Tibial nerve (tissue), 4 donors: ENCODE measurements at regions not wholly inside any gene's neighbourhood (a gene's known extent, or its start where the extent isn't known, plus 50 kb on each side); places are given as distances from the start of the nearest gene placed in this dataset.

ENCODE experiments used
- EP300 ChIP-seq, 2 donors: sonication (generic); formaldehyde crosslinking; IDR thresholded peaks; one replicate each; pipeline ENCODE4 v1.6.1; 2017; ENCODE audit warnings: antibody characterized with exemption in 2 of 2, mild to moderate bottlenecking in 1 of 2
- POLR2A ChIP-seq, 2 donors: fragments of 450-650 bp; IDR thresholded peaks; one replicate each; pipeline ENCODE4 v1.6.1; 2017; ENCODE audit warnings: antibody characterized with exemption in 2 of 2, mild to moderate bottlenecking in 2 of 2, moderate library complexity in 2 of 2
- TF ChIP-seq, protein P1 (sequence below), 5 experiments: fragments of 200-600 bp in 3 of 5; fragments of 450-650 bp in 2 of 5; sonication (generic) in 3 of 5; IDR thresholded peaks; one replicate each; pipeline ENCODE4 v1.5.1; 2016 to 2019; ENCODE audit warnings: antibody characterized with exemption in 5 of 5, mild to moderate bottlenecking in 3 of 5, moderate library complexity in 2 of 5

DNA sequence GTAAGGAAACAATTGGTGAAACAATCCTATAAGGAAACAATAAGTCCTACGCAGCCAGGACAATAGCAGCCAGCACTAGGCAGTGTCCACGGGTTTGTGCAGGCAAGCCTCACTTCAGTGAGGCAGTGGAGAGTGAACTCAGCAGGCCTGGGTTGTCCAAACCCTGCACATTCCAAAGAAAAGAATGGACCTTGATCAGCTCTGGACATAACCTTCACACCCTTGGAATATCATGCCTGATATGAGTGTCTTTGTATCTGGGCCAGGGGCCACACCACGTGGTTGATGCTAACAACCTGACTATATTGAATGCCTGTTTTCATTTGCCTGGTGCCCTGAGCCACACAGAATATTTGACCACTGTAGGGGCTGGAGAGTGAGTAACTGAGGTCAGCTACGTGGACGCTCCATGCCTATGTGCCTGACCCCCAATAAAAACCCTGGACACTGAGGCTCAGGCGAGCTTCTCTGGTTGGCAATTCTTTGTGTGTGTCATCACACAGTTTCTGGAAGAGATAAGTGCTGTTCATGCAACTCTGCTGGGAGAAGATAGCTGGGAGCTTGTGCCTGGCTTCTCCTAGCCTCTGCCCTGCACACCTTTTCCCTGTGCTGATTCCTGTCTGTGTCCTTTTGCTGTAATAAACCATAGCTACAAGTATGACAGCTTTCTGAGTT, 81.4 kb upstream of the NCOR2 start:
- no peak for TF ChIP-seq POLR2A (IDR thresholded peaks at IDR 0.05)
- TF ChIP-seq, protein P1, sequence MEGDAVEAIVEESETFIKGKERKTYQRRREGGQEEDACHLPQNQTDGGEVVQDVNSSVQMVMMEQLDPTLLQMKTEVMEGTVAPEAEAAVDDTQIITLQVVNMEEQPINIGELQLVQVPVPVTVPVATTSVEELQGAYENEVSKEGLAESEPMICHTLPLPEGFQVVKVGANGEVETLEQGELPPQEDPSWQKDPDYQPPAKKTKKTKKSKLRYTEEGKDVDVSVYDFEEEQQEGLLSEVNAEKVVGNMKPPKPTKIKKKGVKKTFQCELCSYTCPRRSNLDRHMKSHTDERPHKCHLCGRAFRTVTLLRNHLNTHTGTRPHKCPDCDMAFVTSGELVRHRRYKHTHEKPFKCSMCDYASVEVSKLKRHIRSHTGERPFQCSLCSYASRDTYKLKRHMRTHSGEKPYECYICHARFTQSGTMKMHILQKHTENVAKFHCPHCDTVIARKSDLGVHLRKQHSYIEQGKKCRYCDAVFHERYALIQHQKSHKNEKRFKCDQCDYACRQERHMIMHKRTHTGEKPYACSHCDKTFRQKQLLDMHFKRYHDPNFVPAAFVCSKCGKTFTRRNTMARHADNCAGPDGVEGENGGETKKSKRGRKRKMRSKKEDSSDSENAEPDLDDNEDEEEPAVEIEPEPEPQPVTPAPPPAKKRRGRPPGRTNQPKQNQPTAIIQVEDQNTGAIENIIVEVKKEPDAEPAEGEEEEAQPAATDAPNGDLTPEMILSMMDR (IDR thresholded peaks at IDR 0.05), result no peak
- TF ChIP-seq EP300 (IDR thresholded peaks at IDR 0.05), result no peak
